Right cardiac atrium (tissue), 5 donors: ENCODE measurements at regions not wholly inside any gene's neighbourhood (a gene's known extent, or its start where the extent isn't known, plus 50 kb on each side); places are given as distances from the start of the nearest gene placed in this dataset.

ENCODE experiments used
- ATAC-seq, 2 donors: fragments of 200-7000 bp; cut with Tn5 transposase; one replicate each; pipeline versions ENCODE4 v1.8.0 to v1.9.1; 2020; ENCODE audit warnings: moderate library complexity in 2 of 2, mild to moderate bottlenecking in 1 of 2
- DNase-seq, 3 donors: peaks; one replicate each; pipeline ENCODE4 v3.0.0-alpha.2; 2020
- H3K27ac ChIP-seq: one replicate; pipeline ENCODE4 v1.5.1; 2013; ENCODE audit warnings: mild to moderate bottlenecking, low read length, control low read depth, moderate library complexity
- H3K27me3 ChIP-seq: one replicate; pipeline ENCODE4 v1.6.1; 2013; ENCODE audit not compliant: control insufficient read depth, insufficient read depth
- H3K4me1 ChIP-seq: one replicate; pipeline ENCODE4 v1.6.1; 2013; ENCODE audit warnings: low read length; ENCODE audit not compliant: control insufficient read depth, insufficient read depth
- H3K4me3 ChIP-seq: one replicate; pipeline ENCODE4 v1.5.1; 2013; ENCODE audit warnings: low read length, control low read depth
- H3K9me3 ChIP-seq: one replicate; pipeline ENCODE4 v1.6.1; 2013; ENCODE audit warnings: low read length; ENCODE audit not compliant: control insufficient read depth
- WGBS: extraction: QIAGEN DNeasy Blood & Tissue Kit; methylation state at CpG from one replicate; pipeline ENCODE4 v1.1.7; 2013; 5-methylcytosine and 5-hydroxymethylcytosine counted together
- intact Hi-C, 4 donors: fragments of 100-400 bp; cut with DNase I; formaldehyde crosslinking; loops; one replicate each; pipeline versions ENCODE4 v1.11.0 to v1.14.0; 2022 to 2023
- donor health status: healthy with polysubstance abuse.
- donor health status: DM: no; HTN: yes; CAD: no.
- donor health status: DM: no; HTN: no; CAD: no.
- donor health status: DM: no; HTN: yes; CAD: no; lungs with severe emphysema.
- donor health status: DM: yes; HTN: yes; CAD: no.

- Histone ChIP-seq H3K27me3 (no peaks in the 10 kb centered on the region), H3K4me1 (no peaks in the 10 kb centered on the region), H3K4me3 (no peak overlapping the region), H3K9me3 (no peaks in the 10 kb centered on the region), H3K27ac (no peak overlapping the region)
- intact Hi-C loops = no loop called here
- no peak for DNase-seq
- ATAC-seq = no peak
- 77% methylated on average over 1 of the region's 1 CpG for WGBS
These were observed 277.3 kb downstream of the CASP12 start for GRCh38 chr11:104620991-104621390.

DNA sequence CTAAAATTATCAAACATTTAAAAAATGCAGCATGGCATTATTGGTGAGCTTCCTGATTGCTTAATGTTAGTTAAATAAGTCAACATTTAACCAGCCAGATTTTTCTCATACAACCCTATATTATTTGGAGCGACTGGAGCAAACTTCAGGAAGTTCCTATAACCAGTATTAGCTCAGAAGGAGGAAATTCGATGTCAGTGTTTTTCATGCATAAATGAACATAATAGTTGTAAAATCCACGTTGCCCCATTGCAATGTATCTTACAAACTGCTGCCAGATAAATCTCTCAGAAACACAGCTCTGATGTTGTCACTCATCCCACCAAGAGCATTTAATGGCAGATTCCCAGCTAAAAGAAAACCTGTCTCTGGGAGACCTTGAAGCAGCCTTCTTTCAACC, 278.5 kb downstream of the CASP12 start:
- H3K4me3 ChIP-seq = no peak overlapping the region
- DNase-seq = no peak
- 58% methylated on average over 3 of the region's 3 CpGs for WGBS
- H3K27me3 ChIP-seq = no peaks in the 10 kb centered on the region
- ATAC-seq = no peak
- intact Hi-C loops = no loop called here
- H3K4me1 ChIP-seq = no peaks in the 10 kb centered on the region
- H3K27ac ChIP-seq = no peak overlapping the region
- no peaks in the 10 kb centered on the region for H3K9me3 ChIP-seq

DNA sequence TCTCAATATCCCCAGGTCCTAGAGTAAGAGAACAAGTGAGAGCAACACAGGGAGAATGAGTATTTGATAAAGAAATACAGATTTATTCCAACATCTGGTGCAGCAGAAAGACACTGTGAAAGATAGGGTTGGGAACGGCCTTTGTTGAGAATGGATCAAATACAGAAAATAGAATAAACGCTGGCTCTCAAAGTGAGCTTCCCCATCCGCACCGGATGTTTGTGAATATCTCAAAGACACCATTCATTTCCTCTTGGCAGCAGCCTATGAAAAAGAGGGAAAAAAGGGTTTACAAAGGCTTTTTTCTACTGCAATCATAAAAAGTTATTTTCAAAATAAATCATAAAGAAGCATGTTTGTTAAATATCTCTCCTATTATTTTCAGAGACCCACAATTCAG, 279.3 kb downstream of the CASP12 start:
- Histone ChIP-seq H3K4me3 (no peak overlapping the region), H3K27me3 (no peaks in the 10 kb centered on the region), H3K9me3 (no peaks in the 10 kb centered on the region), H3K4me1 (no peaks in the 10 kb centered on the region), H3K27ac (no peak overlapping the region)
- ATAC-seq (no peak), DNase-seq (no peak)
- WGBS = 29% methylated on average over 4 of the region's 4 CpGs
- intact Hi-C loops = no loop called here

GRCh38 chr11:104614961-104615360, 283.3 kb downstream of the CASP12 start:
- no peak for DNase-seq
- Histone ChIP-seq H3K9me3 (no peaks in the 10 kb centered on the region), H3K27ac (no peak overlapping the region), H3K27me3 (no peaks in the 10 kb centered on the region), H3K4me1 (no peaks in the 10 kb centered on the region), H3K4me3 (no peak overlapping the region)
- intact Hi-C loops = no loop called here
- WGBS = 49% methylated on average over 1 of the region's 1 CpG
- ATAC-seq = no peak

DNA sequence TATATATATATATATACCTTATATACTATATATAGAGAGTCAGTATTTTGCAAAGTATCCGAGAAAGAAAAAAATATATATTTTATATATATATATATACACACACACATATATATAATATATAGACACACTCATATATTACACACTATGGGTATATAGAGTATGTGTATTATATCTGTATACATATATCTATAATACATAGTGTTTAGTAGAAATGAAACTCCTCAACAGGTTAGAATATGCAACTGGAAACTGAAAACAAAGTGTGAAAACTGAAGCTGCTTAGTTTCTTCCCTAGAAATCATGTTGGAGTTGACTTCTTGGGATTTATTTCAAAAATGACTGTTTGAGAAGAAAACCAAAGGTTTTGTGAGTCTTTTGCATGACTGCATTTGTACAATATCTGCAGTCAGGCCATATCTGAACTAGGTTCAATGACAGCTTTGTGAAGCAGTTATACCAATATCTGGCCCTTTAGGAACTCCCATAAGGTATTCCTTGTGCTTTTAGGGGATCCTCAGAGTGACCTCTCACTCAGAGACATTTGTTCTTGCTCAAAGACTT, 284.1 kb downstream of the CASP12 start:
- WGBS = 92% methylated on average over 1 of the region's 1 CpG
- intact Hi-C loops = no loop called here
- Histone ChIP-seq H3K4me3 (no peak overlapping the region), H3K27ac (no peak overlapping the region), H3K9me3 (no peaks in the 10 kb centered on the region), H3K4me1 (no peaks in the 10 kb centered on the region), H3K27me3 (no peaks in the 10 kb centered on the region)
- DNase-seq = no peak
- ATAC-seq = no peak

- Histone ChIP-seq H3K27ac (no peak overlapping the region), H3K9me3 (no peaks in the 10 kb centered on the region), H3K4me1 (no peaks in the 10 kb centered on the region), H3K27me3 (no peaks in the 10 kb centered on the region), H3K4me3 (no peak overlapping the region)
- intact Hi-C loops = no loop called here
- DNase-seq (no peak), ATAC-seq (no peak)
- WGBS = 84% methylated on average over 3 of the region's 3 CpGs
These were observed 287.6 kb downstream of the CASP12 start for GRCh38 chr11:104610635-104611034.

DNA sequence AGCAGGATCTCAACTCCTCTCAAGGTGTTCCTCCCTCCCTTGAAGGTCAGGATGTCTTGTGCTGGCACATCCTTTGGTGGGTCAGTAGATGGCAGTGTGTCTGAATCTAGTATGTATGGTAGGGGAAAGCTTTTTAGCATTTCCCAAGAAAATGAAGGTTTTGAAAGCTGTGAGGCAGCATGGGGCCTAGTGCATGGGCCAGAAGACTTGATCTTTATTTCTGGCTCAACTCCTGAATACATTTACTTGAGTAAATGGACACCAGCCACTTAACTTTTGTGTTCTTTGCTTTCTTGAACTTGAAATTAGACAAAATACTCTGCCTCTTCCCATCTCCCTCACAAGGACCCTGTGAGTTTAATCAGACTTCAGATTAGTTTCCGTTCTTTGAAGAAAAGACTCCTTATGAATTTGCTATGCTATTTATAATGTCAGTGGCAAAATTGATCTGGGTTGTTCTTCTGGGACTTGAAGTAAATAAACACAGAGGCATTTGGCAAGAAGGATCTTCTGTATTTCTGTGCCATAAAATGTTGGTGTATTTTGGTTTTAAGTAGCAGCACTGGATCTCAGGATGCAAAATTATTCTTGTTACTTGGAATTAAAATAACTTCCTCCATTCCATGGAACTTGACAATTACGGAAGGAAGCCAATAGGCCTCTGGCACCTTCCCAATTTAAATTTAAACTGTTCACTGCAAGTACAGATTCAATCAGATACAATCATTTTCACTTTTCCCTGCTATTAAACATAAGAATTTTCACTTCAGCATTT, 288.8 kb downstream of the CASP12 start:
- intact Hi-C loops = no loop called here
- Histone ChIP-seq H3K27ac (no peak overlapping the region), H3K4me3 (no peak overlapping the region), H3K9me3 (no peaks in the 10 kb centered on the region), H3K4me1 (no peaks in the 10 kb centered on the region), H3K27me3 (no peaks in the 10 kb centered on the region)
- ATAC-seq (peak; percentile 81 to 91), DNase-seq (peak in 1 of 3 donors; percentile 37)
- WGBS = 23% methylated on average over 2 of the region's 2 CpGs

DNA sequence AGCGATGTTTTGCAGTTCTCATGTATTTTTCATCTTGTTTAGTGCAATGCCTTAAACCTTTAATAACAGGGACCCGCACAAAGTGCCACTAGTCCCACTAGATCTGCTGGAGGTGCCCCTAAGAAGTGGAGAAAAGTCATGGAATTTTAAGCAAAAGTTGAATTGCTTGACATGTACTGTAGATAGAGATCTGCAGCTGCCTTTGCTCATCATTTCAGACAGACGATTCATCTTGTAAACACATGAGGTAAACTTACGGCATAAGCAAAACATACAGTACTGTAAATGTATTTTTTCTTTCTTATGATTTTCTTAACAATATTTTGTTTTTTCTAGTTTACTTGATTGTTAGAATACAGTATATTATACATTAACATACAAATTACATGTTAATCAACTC, 295.6 kb downstream of the CASP12 start:
- DNase-seq = no peak
- H3K9me3 ChIP-seq = no peaks in the 10 kb centered on the region
- H3K27ac ChIP-seq = no peak overlapping the region
- H3K4me3 ChIP-seq = no peak overlapping the region
- no peaks in the 10 kb centered on the region for H3K27me3 ChIP-seq
- intact Hi-C loops = no loop called here
- 92% methylated on average over 4 of the region's 4 CpGs for WGBS
- no peak for ATAC-seq
- no peaks in the 10 kb centered on the region for H3K4me1 ChIP-seq

DNA sequence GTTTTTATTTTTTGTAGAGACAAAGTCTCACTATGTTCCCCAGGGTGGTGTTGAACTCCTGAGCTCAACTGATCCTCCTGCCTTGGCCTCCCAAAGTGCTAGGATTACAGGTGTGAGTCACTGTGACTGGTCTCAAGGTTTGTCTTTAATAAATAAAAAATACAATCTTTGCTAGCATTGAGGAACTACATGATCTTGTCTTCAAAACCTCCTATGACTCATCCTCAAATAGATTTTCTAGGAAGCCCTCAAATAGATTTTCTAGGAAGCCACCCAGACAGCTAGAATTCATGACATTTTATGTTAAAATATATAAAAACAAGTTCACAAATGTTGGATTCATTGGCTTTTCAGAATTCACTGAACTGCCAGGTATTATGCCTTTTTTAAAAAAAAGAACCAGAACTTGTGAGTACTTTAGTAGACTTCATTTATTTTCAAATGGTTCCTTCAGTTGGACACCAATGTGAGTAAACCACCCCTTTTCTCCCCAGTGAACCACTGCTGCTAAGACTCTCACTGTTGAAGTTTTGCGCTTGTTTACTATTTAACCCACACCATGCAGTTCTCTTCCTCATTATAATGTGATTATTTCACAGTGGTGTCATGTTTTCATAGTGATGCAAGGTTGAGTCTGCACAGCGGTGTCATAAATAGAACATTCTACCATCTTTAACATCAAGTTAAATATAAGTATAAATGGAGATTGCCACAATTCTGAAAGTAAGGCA, 303.9 kb downstream of the CASP12 start:
- 95% methylated on average over 2 of the region's 2 CpGs for WGBS
- Histone ChIP-seq H3K4me3 (no peak overlapping the region), H3K27me3 (no peaks in the 10 kb centered on the region), H3K9me3 (no peaks in the 10 kb centered on the region), H3K4me1 (no peaks in the 10 kb centered on the region), H3K27ac (no peak overlapping the region)
- DNase-seq (no peak), ATAC-seq (no peak)
- intact Hi-C loops = no loop called here

DNA sequence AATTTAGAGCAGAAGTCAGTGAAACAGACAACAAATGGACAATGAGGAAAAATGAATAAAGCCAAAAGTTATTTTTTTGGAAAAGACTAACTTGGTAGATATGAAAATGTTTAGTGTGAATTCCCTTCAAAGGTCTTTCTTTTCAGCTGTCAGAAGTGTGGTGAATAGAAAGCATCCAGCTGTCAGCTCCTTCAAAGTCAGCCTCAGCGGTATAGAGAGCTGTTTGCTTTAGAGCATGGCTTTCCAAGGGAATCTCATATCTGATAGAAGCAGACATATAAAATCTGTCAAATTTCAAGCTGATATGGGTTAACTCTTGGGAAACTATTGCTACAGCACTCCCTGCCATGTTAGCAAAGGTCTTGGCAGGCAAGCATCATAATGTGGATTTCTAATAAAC, 309.3 kb downstream of the CASP12 start:
- no peak overlapping the region for H3K4me3 ChIP-seq
- no peaks in the 10 kb centered on the region for H3K4me1 ChIP-seq
- no peaks in the 10 kb centered on the region for H3K27me3 ChIP-seq
- WGBS = 22% methylated on average over 1 of the region's 1 CpG
- DNase-seq (no peak), ATAC-seq (no peak)
- intact Hi-C loops = no loop called here
- no peaks in the 10 kb centered on the region for H3K9me3 ChIP-seq
- no peak overlapping the region for H3K27ac ChIP-seq

GRCh38 chr11:104588446-104588845, 309.8 kb downstream of the CASP12 start:
- no peak overlapping the region for H3K4me3 ChIP-seq
- ATAC-seq (no peak), DNase-seq (no peak)
- intact Hi-C loops = no loop called here
- WGBS = 55% methylated on average over 2 of the region's 2 CpGs
- no peak overlapping the region for H3K27ac ChIP-seq
- no peaks in the 10 kb centered on the region for H3K9me3 ChIP-seq
- H3K4me1 ChIP-seq = no peaks in the 10 kb centered on the region
- H3K27me3 ChIP-seq = no peaks in the 10 kb centered on the region
